Right lobe of liver (tissue), 4 donors: ENCODE measurements at regions not wholly inside any gene's neighbourhood (a gene's known extent, or its start where the extent isn't known, plus 50 kb on each side); places are given as distances from the start of the nearest gene placed in this dataset.

Experiments
- CTCF ChIP-seq, 4 donors: fragments of 200-600 bp in 3 of 4; fragments of 450-650 bp in 1 of 4; IDR thresholded peaks; one replicate each; pipeline versions ENCODE4 v1.5.1 to v1.8.0; 2016 to 2022; ENCODE audit warnings: antibody characterized with exemption in 4 of 4, mild to moderate bottlenecking in 2 of 4
- POLR2A ChIP-seq: fragments of 450-650 bp; IDR thresholded peaks from one replicate; pipeline ENCODE4 v1.6.1; 2017; ENCODE audit warnings: antibody characterized with exemption, mild to moderate bottlenecking
- donor health status: DM: no; HTN: no; CAD: no.
- donor health status: DM: no; HTN: no; CAD: no.
- donor health status: DM: no; HTN: yes; CAD: no.

DNA sequence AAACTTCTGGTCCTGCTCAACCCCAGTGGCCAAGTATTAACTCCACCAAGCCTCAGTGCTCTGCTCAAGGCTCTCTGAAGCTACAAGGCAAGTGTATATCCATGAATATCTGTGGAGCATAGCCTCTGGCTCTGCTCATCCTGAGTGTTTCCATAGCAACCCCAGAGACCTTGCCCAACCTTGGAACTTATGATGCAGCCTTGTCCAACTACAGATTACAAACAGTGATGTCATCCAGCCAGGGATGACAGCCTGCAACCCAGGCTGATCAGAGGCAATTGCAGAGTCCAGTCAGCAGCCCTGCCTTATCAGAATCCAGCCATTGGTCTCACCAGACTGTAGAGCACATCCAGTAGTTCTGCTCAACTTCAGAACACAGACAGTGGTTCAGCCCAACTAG lies 65.5 kb upstream of the SPACA1 start:
- TF ChIP-seq CTCF (IDR thresholded peaks at IDR 0.05): no peak
- TF ChIP-seq POLR2A: no peak
